UCSD-AML1 (cell line): ENCODE measurements at regions not wholly inside any gene's neighbourhood (a gene's known extent, or its start where the extent isn't known, plus 50 kb on each side); places are given as distances from the start of the nearest gene placed in this dataset.

Experiments used
- DNase-seq: peaks from one replicate; lab custom pipeline; 2025; ENCODE audit not compliant: unreplicated experiment; lab: John Stamatoyannopoulos, UW

DNA sequence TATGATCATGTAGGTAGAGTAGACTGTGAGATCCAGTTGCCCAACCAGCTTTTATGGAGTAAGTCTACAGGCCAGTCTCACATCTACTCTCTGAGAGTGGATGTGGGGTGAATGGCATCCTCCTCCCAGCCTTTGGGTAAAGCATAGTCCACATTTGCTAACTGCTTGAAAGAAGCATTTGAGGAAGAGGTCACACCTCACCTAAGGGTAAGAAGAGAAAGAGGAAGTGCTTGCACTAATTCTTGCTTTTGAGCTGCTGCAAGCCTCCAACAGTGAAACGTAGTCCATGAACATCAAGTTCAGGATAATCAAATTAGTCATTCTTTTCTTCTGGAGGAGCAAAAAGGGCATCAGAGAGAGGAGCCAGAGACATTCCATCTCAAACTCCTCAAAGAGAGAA lies 93.9 kb upstream of the AGR3 start:
- no peak for DNase-seq

DNA sequence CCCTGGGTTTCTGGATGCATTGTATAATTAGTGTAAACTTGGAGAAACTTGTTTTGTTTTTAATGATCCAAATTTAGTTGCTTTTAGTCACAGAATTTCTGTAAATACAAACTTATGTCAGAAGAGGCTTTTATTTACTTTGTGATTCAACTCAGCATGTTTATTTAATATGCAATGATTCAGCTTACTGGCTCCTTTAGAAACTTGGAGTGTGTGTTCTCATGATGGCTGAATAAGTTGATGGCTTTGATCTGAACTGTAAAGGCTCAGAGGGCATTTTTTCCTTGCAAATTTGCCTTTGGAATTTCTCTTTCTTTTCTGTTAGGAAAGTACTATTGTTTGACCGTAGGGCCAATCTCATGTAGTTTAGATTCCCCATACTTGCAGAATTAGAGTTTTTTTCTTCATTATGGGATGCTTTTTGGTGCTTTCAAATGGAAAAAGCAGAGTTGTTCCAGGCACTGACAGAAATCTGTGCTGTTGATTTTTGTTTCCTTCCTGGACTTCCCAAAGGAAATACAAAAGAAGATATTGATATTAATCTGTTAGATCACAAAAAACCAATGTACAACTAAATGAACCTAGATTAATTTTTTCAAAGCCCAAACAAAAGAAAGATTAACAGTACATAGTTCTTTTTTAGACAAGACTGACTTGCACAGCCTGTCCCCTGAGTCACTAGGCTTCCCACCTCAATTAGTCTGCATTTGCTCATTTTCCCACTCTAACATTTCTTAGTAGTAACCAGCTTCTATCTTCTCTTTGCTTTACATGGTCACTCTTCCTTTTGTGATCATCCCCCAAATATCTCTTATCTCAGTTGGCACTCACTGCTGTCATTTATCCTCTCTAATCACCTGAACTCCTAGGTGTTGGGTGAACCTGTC lies 96.8 kb upstream of the AGR3 start:
- no peak for DNase-seq

DNA sequence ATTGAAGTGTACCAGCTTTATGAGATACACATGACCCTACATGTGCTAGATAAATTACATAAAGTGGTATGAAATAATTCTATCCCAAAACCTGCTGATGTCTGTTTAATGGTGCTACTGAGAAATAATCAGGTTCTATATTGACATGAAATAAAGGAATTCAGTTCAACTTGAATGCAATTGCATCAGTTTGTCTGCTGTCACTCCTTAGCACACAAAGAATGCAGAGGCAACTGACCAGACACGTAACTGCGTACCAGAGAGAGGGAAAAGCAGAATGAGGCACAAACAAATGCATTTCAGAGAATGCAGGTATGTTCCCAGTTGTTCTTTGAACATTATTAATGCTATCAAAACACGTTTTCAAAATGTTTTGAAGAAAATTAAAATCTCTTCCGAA lies 98.8 kb upstream of the AGR3 start:
- DNase-seq = no peak

DNA sequence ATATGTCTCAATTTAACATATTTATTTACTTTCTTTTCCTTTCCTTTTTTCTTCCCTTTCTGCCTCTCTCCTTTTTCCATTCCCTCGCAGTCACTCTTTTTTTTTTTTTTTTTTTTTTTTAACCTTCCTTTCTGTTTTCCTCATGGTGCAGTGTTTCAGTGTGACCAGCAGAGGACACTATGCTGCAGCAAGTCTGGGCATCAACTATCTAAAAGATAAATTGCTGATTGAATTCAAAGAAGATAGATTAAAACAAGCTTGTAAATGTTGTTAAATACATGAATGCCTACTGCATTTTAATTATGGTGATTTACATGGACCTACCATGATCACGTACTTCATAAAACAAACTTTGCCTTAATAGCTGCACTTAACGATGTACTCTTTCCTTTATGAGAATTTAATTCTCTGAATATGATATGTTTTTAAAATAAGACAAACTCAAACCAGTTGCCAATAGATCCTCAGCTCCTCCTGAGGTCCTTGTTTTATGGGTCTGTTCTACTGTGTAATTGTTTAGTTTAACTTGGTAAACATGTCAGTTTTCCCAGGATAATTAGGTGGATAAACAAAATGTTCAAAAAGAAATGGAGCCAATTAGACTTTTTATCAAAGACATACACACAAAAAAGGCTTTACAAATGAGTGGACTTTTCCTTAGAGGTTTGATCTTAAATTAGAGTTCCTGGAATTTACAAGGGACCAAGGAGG lies 101.0 kb upstream of the AGR3 start:
- no peak for DNase-seq

DNA sequence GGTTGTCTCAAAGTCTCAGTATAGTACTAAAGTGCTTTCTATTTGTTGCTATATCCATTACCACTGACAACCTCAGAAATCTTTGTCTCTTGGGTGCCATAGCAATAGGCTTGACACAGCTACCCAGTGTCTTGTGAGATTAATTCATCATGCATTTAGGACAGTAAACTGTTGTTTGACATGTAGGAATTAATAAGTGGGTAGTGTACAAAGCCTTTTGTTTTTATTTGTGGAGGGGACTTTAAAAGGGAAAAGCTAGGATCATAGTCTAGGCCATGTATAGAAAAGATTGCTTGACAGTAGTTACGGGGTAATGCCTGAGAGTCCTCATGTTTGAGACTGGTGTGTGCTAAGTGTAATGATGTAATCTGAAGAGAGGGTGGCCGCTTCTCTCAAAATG lies 102.6 kb upstream of the AGR3 start:
- DNase-seq = no peak

DNA sequence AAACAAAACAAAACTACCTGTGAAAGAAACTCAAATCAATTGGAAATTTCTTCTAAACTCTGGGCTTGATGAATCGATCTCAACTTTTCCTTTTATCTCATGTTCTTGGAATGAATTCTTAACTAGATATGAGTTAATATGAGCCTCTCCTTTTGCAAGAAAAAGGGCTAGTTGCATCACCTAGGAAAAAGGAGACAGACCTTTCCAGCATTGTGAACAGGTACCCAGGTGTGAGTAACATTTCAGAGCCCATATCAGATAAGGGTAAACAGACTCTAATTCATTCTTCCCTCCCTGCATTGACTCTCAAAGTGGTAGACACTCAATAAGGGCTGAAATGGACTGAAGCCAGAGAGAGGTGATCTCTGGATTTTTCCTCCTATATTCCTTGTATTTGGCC lies 103.8 kb upstream of the AGR3 start:
- DNase-seq = no peak

DNA sequence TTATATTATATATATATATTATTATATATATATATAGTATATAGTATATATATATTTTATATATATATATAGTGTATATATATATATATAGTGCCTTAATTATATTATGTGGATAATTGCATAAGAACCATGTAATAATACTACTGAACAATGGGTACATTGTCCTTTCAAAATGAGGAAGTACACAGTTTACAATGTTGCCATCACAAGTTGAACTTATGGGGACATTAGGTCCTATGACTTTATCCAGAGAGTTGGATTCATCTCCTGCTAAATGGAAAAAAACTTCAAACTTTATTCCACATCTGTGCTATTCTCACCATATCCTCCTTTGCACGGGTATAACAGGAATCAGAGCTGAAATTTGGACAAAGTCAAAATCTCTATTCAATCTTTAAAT lies 105.0 kb upstream of the AGR3 start:
- no peak for DNase-seq

DNA sequence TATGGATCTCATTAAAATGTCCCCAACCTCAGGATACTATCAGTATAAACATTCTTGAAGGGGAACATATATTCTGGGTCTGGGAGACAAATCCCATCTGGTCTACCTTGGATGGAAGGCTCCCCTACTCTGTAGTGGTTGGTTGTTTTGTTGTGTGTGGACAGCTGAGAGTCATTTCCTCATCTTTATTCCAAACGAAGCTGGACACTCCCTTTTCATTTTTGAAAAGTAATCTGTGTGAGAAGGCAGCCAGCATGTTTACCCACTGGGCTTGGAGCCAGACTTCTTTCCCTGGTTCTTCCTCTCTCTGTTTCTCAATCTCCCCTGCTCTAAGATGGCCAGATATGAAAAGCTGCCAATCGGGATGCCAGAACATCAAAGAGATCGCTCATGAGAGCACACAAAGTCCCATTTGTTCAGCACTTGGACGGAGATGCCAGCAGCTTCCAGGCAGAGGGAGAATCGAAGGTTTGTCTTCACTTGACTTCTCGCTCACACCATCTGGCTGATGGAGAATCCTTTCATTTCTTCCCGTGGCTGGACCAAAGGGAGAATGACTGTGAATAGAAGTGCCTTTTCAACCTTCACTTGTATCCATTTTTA lies 108.1 kb upstream of the AGR3 start:
- DNase-seq = no peak

DNA sequence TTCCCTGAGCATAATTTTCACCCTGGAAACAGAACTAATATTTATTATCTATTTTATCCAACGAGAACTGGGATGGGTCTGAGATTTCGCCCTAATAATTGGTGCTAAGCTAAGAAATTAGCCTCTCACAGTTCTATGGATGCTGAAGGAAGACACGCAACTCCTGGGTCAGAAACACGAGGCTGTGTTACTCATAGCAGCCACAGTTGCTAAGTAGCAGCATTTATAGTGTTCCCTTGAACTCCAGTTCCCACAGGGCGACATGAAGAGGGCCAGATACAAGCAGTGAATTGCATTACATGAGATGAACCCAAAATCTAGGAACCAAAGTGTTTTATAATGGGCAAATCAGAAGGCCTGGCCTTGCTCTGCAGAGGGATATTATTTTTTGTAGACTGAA lies 109.8 kb upstream of the AGR3 start:
- no peak for DNase-seq

DNA sequence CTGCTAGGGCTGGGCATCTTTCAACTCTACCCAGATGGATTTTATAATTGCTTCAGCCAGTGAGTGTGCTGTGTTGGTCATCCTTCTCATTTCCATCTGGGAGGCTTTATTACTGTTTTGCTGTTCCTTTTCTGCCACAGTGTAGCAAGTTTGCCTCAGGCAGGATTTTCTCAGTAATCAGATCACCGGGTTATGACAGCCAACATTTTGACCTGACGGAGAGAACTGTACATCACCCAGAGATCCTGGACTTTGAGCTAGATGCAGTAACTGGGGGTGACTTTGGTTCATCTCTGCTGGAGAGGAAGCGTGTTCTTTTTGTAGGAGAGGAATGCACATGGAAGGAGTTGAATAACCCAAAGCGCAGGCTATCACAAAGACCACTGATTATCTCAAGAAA lies 111.8 kb upstream of the AGR3 start:
- no peak for DNase-seq

DNA sequence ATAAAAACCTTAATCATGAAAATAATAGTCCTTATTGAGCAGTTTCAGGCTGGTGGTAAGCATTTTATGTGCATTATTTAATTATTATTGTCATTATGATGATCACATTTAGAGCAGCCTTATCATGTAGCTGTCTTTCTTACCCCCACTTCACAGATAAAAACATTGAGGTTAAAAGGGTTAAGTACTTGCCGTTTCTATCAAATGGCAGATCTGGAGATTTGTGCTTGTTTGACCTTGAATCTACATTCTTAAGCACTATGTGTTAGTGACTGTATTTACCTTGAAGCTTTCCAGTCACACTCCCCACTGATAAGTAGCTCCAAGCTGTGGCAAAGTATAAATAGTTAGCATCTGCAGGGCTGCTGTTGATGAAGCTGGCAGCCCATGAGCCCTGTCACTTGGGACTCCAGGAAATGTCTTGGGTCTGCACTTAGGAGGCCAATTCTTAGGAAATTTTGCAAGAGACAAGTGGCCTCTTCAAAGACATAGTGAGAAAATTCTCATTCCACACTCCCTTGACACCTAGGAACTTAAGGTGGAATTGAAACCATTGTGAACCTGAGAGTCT lies 116.8 kb upstream of the AGR3 start:
- no peak for DNase-seq

DNA sequence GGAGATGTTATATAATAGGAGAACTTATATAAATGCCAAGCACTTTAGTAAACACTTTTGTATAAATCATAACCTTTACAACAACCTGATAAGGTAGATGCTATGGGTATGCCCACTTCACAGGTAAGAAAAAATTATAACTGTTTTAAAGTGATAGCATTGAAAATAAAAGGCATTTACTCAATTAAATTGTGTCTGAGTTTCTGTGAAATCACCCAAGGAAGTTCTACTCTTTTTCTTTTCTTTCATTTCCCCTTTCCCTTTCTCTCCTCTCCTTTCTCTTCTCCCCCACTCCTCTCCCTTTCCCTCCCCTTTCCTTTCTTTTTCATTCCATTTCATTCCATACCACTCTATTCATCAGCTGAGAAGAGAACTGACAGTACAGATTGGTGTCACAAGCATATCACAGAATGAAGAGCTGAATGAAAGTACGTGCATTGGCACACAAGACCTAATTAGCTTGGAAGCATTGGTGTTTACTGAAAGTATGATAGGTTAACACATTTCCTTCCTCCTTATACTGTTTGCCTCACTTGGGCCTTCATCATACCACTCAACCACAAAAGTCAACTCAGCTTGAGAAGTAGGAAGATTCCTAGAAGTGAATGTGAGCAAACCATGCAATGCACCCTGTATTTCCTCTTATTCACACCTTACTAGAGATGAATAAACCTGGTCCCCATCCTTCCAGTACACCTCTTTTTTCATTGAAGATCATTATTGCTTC lies 117.9 kb upstream of the AGR3 start:
- no peak for DNase-seq

DNA sequence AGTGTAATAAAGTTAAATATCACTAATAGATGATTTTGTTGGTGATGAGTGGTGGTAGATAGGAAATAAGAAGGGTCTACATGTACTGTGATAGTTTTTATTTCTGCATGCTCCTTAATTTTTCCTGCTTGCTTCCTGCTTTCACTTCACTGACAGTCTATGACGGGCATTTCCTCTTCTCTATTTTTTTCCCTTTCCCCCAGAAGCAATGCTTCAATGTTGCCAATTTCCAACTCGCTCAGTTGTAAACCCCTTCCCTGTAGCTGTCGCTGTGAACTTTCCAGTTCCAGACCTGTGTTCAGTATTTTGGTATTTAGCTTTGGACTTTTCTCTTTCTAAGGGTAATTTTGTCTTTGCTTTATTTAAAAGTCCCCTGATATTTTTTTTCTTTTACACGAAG lies 123.5 kb upstream of the AGR3 start:
- no peak for DNase-seq

DNA sequence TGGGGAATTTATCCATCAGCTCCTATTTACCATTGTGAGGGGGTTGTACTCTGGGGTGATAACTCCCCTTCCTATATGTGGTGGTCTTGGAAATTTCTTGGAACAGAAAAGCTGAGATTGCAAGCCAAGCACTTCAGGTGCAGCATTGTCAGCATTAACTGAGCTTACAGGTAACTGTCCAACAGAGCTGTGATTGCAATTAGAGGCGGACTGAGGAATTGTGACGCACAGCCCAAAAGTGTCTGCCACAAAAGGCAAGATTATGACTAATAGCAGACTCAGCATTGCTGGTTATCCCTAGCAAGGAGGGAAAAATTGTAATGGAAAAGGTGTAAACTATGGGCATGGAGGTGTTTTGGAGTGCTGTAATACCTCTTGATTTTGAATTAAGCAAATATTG lies 126.1 kb upstream of the AGR3 start:
- DNase-seq = no peak

DNA sequence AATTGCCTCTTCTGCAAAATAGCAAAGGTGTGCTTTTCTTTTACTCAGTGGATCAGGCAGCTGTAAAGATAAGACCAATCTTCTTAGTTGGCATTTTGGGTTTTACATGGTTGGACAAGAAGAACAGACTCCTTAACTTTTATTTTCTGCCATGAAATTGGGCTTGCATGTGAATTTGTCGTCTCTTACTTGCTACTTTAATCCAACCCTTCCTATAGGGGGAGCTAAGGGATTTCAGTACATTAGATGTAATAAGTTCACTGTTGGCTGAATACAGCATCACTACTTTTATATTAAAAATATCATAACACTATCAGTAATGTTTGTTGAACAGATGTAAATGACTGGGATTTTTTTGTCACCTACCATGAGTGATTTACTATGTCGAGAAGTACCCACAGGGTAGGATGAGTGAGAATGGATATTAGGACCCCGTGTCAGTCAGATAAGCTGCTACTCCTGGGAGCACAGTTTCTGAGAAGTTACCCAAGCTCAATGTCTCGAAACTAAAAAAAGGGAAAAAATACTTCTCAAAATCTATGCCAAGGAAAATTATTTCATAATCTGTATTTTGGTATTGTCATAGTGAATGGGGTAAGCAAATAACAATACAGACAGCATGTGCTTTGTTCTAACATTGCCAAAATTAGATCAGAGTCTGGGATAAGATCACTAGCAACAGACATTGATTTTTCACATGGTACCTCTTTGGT lies 127.4 kb upstream of the AGR3 start:
- no peak for DNase-seq

DNA sequence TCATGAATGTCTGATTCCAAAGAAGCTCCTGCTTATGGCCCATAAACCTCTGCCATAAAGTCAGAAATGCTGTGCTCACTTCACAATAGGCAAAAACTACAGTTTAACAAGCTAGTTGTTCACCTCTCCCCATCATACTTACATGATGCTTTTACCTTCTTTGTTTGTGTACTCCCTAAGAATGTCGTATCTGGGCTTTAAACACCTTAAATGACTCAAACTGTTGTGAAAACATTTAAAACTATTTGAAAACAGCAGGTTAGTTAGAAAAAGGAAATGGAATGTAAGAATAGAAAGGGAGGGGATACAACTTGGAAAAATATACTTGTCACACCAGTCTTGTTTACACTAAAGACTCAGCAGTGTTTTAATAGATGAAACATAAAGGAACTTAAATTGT lies 128.2 kb upstream of the AGR3 start:
- no peak for DNase-seq

DNA sequence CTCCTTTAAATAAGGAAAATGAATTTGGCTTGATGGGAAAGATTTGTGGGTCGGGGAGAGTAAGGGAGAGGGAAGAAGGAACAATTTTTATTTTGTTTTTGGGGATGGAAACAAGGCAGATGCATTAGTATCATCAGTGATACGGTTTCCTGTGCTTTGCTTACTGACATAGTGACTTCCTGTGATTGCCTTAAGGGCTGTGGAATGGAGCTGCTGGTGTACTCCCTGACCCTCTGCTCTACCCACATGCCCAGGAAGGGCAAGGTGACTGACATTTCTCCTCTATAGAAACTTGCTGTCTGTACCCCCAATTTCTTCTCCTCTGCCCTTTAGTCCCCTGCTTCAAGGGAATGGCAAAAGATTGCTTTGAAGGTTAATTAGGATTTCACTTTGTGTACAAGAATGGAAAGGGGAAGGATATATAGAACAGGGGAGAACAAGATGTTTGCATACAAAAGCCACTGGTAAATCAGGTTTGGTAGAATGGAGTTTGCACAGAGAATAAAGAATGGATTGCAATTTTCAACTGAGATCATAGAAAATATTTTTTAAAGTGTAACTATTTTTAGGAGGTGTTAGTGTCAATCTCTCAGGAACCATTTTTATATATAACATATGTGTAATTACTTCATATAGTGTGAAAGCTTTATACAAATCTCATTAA lies 129.0 kb upstream of the AGR3 start:
- DNase-seq = no peak

DNA sequence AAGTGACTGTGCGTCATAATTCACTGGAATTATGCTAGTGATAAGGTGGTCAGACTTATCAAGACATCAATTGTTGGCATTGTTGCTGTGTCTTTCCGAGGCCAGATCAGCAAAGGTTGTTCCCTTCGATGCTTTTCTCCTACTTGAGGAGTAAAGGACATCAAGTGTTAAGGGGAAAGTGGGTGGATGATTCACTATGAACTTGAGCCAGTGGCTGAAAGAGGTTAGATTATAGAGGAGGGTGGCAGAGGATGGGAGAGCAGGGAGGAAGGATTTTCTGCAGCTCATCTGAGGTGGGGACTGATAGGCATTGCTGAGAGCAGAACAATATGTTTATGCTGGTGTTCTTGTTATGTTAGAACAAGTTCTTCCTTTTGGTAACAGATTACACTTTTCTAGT lies 131.4 kb upstream of the AGR3 start:
- no peak for DNase-seq

DNA sequence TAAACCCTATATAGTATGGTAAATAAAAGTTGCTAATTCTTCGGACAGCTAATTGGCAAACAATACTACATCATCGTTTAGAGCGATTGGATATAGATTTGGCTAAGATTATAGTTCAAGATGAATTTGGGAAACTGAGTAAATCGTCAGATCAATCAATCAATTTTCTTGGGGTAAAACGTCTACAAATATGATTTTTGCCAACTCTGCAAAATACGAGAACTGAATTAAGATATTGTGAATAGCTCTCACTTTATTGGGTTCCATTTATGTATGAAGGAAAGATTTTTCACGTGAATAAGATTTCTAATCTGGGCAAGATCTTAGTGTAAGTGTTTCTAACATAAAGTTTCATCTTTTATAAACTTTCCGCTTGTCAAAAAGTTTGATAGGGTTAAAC lies 132.9 kb upstream of the AGR3 start:
- DNase-seq = no peak

DNA sequence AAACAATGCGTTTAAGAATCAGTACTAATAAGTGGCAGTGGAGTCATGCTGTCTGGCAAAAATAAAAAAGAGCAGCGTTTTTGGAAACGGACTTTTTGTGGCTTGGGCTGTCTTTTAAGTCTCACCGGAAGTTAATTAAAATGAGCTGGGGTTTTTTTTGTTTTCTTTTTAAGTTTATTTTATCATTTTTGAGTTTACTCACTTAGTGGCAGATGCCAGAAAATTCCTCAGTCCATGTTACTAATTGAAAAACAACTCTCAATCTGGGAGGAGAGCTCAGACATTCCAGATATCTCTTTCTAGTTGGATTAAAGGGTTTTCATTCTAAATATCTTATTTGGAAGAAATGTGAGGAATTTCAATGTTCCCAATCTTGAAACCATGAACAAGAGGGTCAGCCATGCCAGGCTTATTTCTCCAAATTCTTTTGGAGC lies 133.8 kb upstream of the AGR3 start:
- no peak for DNase-seq
